Upper lobe of left lung (tissue), 4 donors: ENCODE measurements at regions not wholly inside any gene's neighbourhood (a gene's known extent, or its start where the extent isn't known, plus 50 kb on each side); places are given as distances from the start of the nearest gene placed in this dataset.

Source experiments
- CTCF ChIP-seq, 6 experiments: fragments of 450-650 bp in 4 of 6; fragments of 200-600 bp in 2 of 6; sonication (generic) in 2 of 6; IDR thresholded peaks; one replicate each; pipeline ENCODE4 v1.5.1; 2016 to 2019; ENCODE audit warnings: antibody characterized with exemption in 6 of 6
- POLR2A ChIP-seq, 4 donors: fragments of 450-650 bp; IDR thresholded peaks; one replicate each; pipeline ENCODE4 v1.5.1; 2016 to 2017; ENCODE audit warnings: antibody characterized with exemption in 4 of 4, mild to moderate bottlenecking in 2 of 4
- POLR2AphosphoS5 ChIP-seq, 2 donors: sonication (generic); formaldehyde crosslinking; IDR thresholded peaks; one replicate each; pipeline ENCODE4 v1.5.1; 2017; ENCODE audit warnings: antibody characterized with exemption in 2 of 2

- no peak for TF ChIP-seq POLR2A (IDR thresholded peaks at IDR 0.05)
- TF ChIP-seq CTCF (IDR thresholded peaks at IDR 0.05): no peak
- no peak for TF ChIP-seq POLR2AphosphoS5 (IDR thresholded peaks at IDR 0.05)
These were observed 88.2 kb upstream of the CAMK2D start for GRCh38 chr4:113849771-113850170.
